ENCODE measurements at regions not wholly inside any gene's neighbourhood (a gene's known extent, or its start where the extent isn't known, plus 50 kb on each side); places are given as distances from the start of the nearest gene placed in this dataset.
"Not testable (repeated sequence)": the region's sequence is repeated elsewhere in the genome, so short reads cannot be mapped to it uniquely, and the experiment has no call there.

GRCh38 chr7:81138870-81139269 lies 220.0 kb upstream of the SEMA3C start:
- no peak for DNase-seq (ENCODE audit: low read depth)

- no peak for DNase-seq (ENCODE audit: low read depth)
Measured at GRCh38 chr7:81135324-81135723, 216.5 kb upstream of the SEMA3C start.

GRCh38 chr7:81128011-81128410 lies 209.2 kb upstream of the SEMA3C start:
- DNase-seq (ENCODE audit: low read depth): no peak

GRCh38 chr7:81120803-81121202 lies 202.0 kb upstream of the SEMA3C start:
- no peak for DNase-seq (ENCODE audit: low read depth)

GRCh38 chr7:81120111-81120510 lies 201.3 kb upstream of the SEMA3C start:
- no peak for DNase-seq (ENCODE audit: low read depth)

- DNase-seq (ENCODE audit: low read depth): no peak
Measured at GRCh38 chr7:81114633-81115032, 195.8 kb upstream of the SEMA3C start.

GRCh38 chr7:81112731-81113130 lies 193.9 kb upstream of the SEMA3C start:
- DNase-seq (ENCODE audit: low read depth): peak; percentile 3

- peak; percentile 91 for DNase-seq (ENCODE audit: low read depth)
Measured at GRCh38 chr7:81111781-81112540, 193.1 kb upstream of the SEMA3C start.

- DNase-seq (ENCODE audit: low read depth): peak; percentile 95
Measured at GRCh38 chr7:81111358-81111757, 192.5 kb upstream of the SEMA3C start.

GRCh38 chr7:81110673-81111072 lies 191.8 kb upstream of the SEMA3C start:
- peak; percentile 10 for DNase-seq (ENCODE audit: low read depth)

- DNase-seq (ENCODE audit: low read depth): no peak
Measured at GRCh38 chr7:81098213-81098612, 179.4 kb upstream of the SEMA3C start.

- no peak for DNase-seq (ENCODE audit: low read depth)
Measured at GRCh38 chr7:81094952-81095351, 176.1 kb upstream of the SEMA3C start.

GRCh38 chr7:81081616-81082015 lies 162.8 kb upstream of the SEMA3C start:
- no peak for DNase-seq (ENCODE audit: low read depth)

GRCh38 chr7:81080553-81080952 lies 161.7 kb upstream of the SEMA3C start:
- DNase-seq (ENCODE audit: low read depth): no peak

- no peak for DNase-seq (ENCODE audit: low read depth)
Measured at GRCh38 chr7:81079746-81080145, 160.9 kb upstream of the SEMA3C start.

GRCh38 chr7:81075150-81075549 lies 156.3 kb upstream of the SEMA3C start:
- peak; percentile 35 for DNase-seq (ENCODE audit: low read depth)

GRCh38 chr7:81074406-81074805 lies 155.6 kb upstream of the SEMA3C start:
- DNase-seq (ENCODE audit: low read depth): no peak

GRCh38 chr7:81073931-81074251 lies 155.0 kb upstream of the SEMA3C start:
- DNase-seq (ENCODE audit: low read depth): no peak

- no peak for DNase-seq (ENCODE audit: low read depth)
Measured at GRCh38 chr7:81070956-81071355, 152.1 kb upstream of the SEMA3C start.

- DNase-seq (ENCODE audit: low read depth): no peak
Measured at GRCh38 chr7:81066797-81067196, 147.9 kb upstream of the SEMA3C start.

GRCh38 chr7:81064426-81064825 lies 145.6 kb upstream of the SEMA3C start:
- no peak for DNase-seq (ENCODE audit: low read depth)

- no peak for DNase-seq (ENCODE audit: low read depth)
Measured at GRCh38 chr7:81062755-81063154, 143.9 kb upstream of the SEMA3C start.

- not testable (repeated sequence) for DNase-seq (ENCODE audit: low read depth)
Measured at GRCh38 chr7:81057469-81057868, 138.6 kb upstream of the SEMA3C start.

GRCh38 chr7:81053623-81054022 lies 134.8 kb upstream of the SEMA3C start:
- no peak for DNase-seq (ENCODE audit: low read depth)

All from RPMI7951 (cell line).